IMR-90 (cell line): ENCODE measurements at regions not wholly inside any gene's neighbourhood (a gene's known extent, or its start where the extent isn't known, plus 50 kb on each side); places are given as distances from the start of the nearest gene placed in this dataset.

Source experiments
- ATAC-seq: fragments of 200-7000 bp; cut with Tn5 transposase; 2 replicates; pipeline ENCODE4 v1.9.1; 2020; ENCODE audit warnings: low read depth, mild to moderate bottlenecking, moderate library complexity
- BruUV-seq: library from RNA; stranded (reverse); fragments of 400-500 nt; replicated peaks from 2 replicates; lab custom pipeline; 2021; lab: Mats Ljungman, UMichigan
- CTCF ChIA-PET: fragments of 300-600 bp; formaldehyde crosslinking; extraction: SDS; loops from one replicate; lab custom pipeline; 2021; ENCODE audit warnings: antibody characterized with exemption; lab: Yijun Ruan, JAX
- POLR2A ChIA-PET: fragments of 300-600 bp; sonication (Branson Sonifier 250); formaldehyde crosslinking; loops from one replicate; lab custom pipeline; 2022; ENCODE audit warnings: antibody characterized with exemption; ENCODE audit not compliant: unreplicated experiment; lab: Charles Lee
- DNase-seq: peaks from one replicate; pipeline ENCODE4 v3.0.0; 2013
- H2AFZ ChIP-seq: replicated peaks from 2 replicates; pipeline ENCODE3; 2013; ENCODE audit warnings: low read length, mild to moderate bottlenecking; ENCODE audit not compliant: poor library complexity
- H2AK5ac ChIP-seq: 2 replicates; pipeline ENCODE4 v1.6.1; 2013; ENCODE audit warnings: low read depth, low read length, inconsistent platforms
- H2AK9ac ChIP-seq: replicated peaks from 2 replicates; pipeline ENCODE3; 2013; ENCODE audit warnings: mild to moderate bottlenecking, low read depth, low read length, moderate library complexity; ENCODE audit not compliant: poor library complexity
- H2BK120ac ChIP-seq: 2 replicates; pipeline ENCODE4 v1.6.1; 2013; ENCODE audit warnings: low read depth, low read length, inconsistent platforms
- H2BK15ac ChIP-seq: 3 replicates; pipeline ENCODE4 v1.6.1; 2013; ENCODE audit warnings: low read depth, low read length, inconsistent platforms
- H2BK20ac ChIP-seq: 2 replicates; pipeline ENCODE4 v1.6.1; 2013; ENCODE audit warnings: low read depth, mild to moderate bottlenecking, inconsistent platforms, low read length, moderate library complexity
- H2BK5ac ChIP-seq: 2 replicates; pipeline ENCODE4 v1.6.1; 2013; ENCODE audit warnings: mild to moderate bottlenecking, low read depth, low read length, inconsistent platforms; ENCODE audit not compliant: poor library complexity, severe bottlenecking
- H3K14ac ChIP-seq: replicated peaks from 2 replicates; pipeline ENCODE4 v1.6.1; 2013; ENCODE audit warnings: low read depth, low read length, inconsistent platforms
- H3K18ac ChIP-seq: 2 replicates; pipeline ENCODE4 v1.6.1; 2013; ENCODE audit warnings: low read depth, low read length, control low read depth
- H3K23ac ChIP-seq: 2 replicates; pipeline ENCODE4 v1.6.1; 2013; ENCODE audit warnings: low read depth, low read length, inconsistent platforms
- H3K27ac ChIP-seq: 2 replicates; pipeline ENCODE4 v1.5.1; 2013; ENCODE audit warnings: mild to moderate bottlenecking, control low read depth, low read length; ENCODE audit not compliant: insufficient read depth
- H3K27me3 ChIP-seq: 2 replicates; pipeline ENCODE4 v1.6.1; 2013; ENCODE audit warnings: low read length; ENCODE audit not compliant: control insufficient read depth, insufficient read depth
- H3K36me3 ChIP-seq: 2 replicates; pipeline ENCODE4 v1.6.1; 2013; ENCODE audit warnings: low read length, mixed read lengths; ENCODE audit not compliant: control insufficient read depth, insufficient read depth
- H3K4ac ChIP-seq: 2 replicates; pipeline ENCODE4 v1.6.1; 2013; ENCODE audit warnings: low read depth, low read length, inconsistent platforms
- H3K4me1 ChIP-seq: 2 replicates; pipeline ENCODE4 v1.6.1; 2013; ENCODE audit warnings: low read length, mixed read lengths; ENCODE audit not compliant: control insufficient read depth, insufficient read depth
- H3K4me2 ChIP-seq: 2 replicates; pipeline ENCODE4 v1.6.1; 2013; ENCODE audit warnings: low read depth, mild to moderate bottlenecking, control low read depth, low read length, moderate library complexity
- H3K4me3 ChIP-seq: 2 replicates; pipeline ENCODE4 v1.5.1; 2013; ENCODE audit warnings: low read depth, mild to moderate bottlenecking, control low read depth, low read length, moderate library complexity; ENCODE audit not compliant: insufficient read depth
- H3K56ac ChIP-seq: 2 replicates; pipeline ENCODE4 v1.6.1; 2013; ENCODE audit warnings: low read length, inconsistent platforms; ENCODE audit not compliant: insufficient read depth; ENCODE audit errors: extremely low read depth
- H3K79me1 ChIP-seq, 2 experiments: 2 replicates each; pipeline ENCODE4 v1.6.1; 2013; ENCODE audit warnings: low read length in 2 of 2, inconsistent platforms in 1 of 2, low read depth in 1 of 2
- H3K9ac ChIP-seq: 2 replicates; pipeline ENCODE4 v1.6.1; 2013; ENCODE audit warnings: low read depth, low read length, control low read depth
- H3K9me1 ChIP-seq: 2 replicates; pipeline ENCODE4 v1.6.1; 2013; ENCODE audit warnings: low read length, inconsistent platforms; ENCODE audit not compliant: insufficient read depth
- H3K9me3 ChIP-seq: 2 replicates; pipeline ENCODE4 v1.6.1; 2013; ENCODE audit warnings: low read length; ENCODE audit not compliant: control insufficient read depth, insufficient read depth
- H4K20me1 ChIP-seq: 2 replicates; pipeline ENCODE4 v1.6.1; 2013; ENCODE audit warnings: low read length, inconsistent platforms; ENCODE audit not compliant: insufficient read depth
- H4K5ac ChIP-seq: 2 replicates; pipeline ENCODE4 v1.6.1; 2013; ENCODE audit warnings: mild to moderate bottlenecking, low read depth, low read length, control low read depth
- H4K8ac ChIP-seq, 2 experiments: 2 replicates each; pipeline ENCODE4 v1.6.1; 2013; ENCODE audit warnings: low read depth in 2 of 2, low read length in 2 of 2, control low read depth in 1 of 2, inconsistent platforms in 1 of 2
- H4K91ac ChIP-seq: 2 replicates; pipeline ENCODE4 v1.6.1; 2013; ENCODE audit warnings: low read depth, low read length, inconsistent platforms; ENCODE audit not compliant: insufficient read depth
- FOS ChIP-seq: fragments of 150-350 bp; IDR thresholded peaks from 2 replicates; pipeline ENCODE4 v1.6.1; 2016; ENCODE audit warnings: low read depth, low read length
- MAFK ChIP-seq: IDR thresholded peaks from 2 replicates; pipeline ENCODE4 v1.6.1; 2012; ENCODE audit warnings: low read depth, low read length, improper control_type of control experiment
- POLR2A ChIP-seq: IDR thresholded peaks from 2 replicates; pipeline ENCODE4 v1.6.1; 2012; ENCODE audit warnings: mild to moderate bottlenecking, low read depth, low read length
- RAD21 ChIP-seq: IDR thresholded peaks from 2 replicates; pipeline ENCODE4 v1.6.1; 2012; ENCODE audit warnings: low read length, improper control_type of control experiment
- USF2 ChIP-seq: fragments of 150-350 bp; IDR thresholded peaks from 2 replicates; pipeline ENCODE4 v1.6.1; 2017; ENCODE audit warnings: mild to moderate bottlenecking, antibody characterized with exemption, low read length, low read depth
- WGBS, 2 experiments: methylation state at CpG; one replicate each; pipeline versions ENCODE4 v1.1.5 to v1.1.7; 2013; ENCODE audit warnings: missing lambda C conversion rate in 2 of 2; ENCODE audit not compliant: insufficient read length in 1 of 2; ENCODE audit errors: extremely low coverage in 2 of 2; 5-methylcytosine and 5-hydroxymethylcytosine counted together
- dilution Hi-C: fragments of 300-500 bp; cut with HindIII; formaldehyde crosslinking; loops from one replicate; pipeline ENCODE4 v1.14.3; 2018; ENCODE audit warnings: low sequenced_read_pairs; ENCODE audit not compliant: unreplicated experiment
- in situ Hi-C: fragments of 300-500 bp; cut with MboI; formaldehyde crosslinking; loops from 3 replicates; pipeline ENCODE4 v1.14.3; 2019; ENCODE audit warnings: low sequenced_read_pairs, inconsistent platforms, mixed read lengths
- intact Hi-C: fragments of 100-400 bp; cut with micrococcal nuclease; formaldehyde crosslinking; loops from 2 replicates; pipeline ENCODE4 v1.10.0; 2022

- Histone ChIP-seq H4K91ac (no peak overlapping the region), H3K4ac (no peak overlapping the region), H3K79me1 (no peaks in the 10 kb centered on the region), H2AK9ac (no peak overlapping the region), H2BK15ac (no peak overlapping the region), H3K56ac (no peak overlapping the region), H3K27me3 (no peaks in the 10 kb centered on the region), H3K9me3 (peaks cover 11% of the 10 kb centered on the region), H3K4me3 (no peak overlapping the region), H3K4me2 (no peak overlapping the region), H2BK5ac (no peak overlapping the region), H4K8ac (no peak overlapping the region), H4K5ac (no peak overlapping the region), H3K9me1 (no peaks in the 10 kb centered on the region; the same call in 1 of the 2 replicates), H3K18ac (no peak overlapping the region), H2BK120ac (no peak overlapping the region), H3K9ac (no peak overlapping the region), H3K27ac (no peak overlapping the region), H2AFZ (no peak overlapping the region), H4K20me1 (no peaks in the 10 kb centered on the region), H3K14ac (no peak overlapping the region), H2BK20ac (no peak overlapping the region), H3K36me3 (no peaks in the 10 kb centered on the region), H2AK5ac (no peak overlapping the region), H3K23ac (no peak overlapping the region), H3K4me1 (no peaks in the 10 kb centered on the region)
- no peak for TF ChIP-seq POLR2A
- no peak for TF ChIP-seq FOS
- TF ChIP-seq USF2 = no peak
- TF ChIP-seq RAD21 = no peak
- no peak for TF ChIP-seq MAFK
- DNase-seq (no peak), ATAC-seq (no peak)
- dilution Hi-C loops (no loop called here), in situ Hi-C loops (no loop called here), intact Hi-C loops (no loop called here)
- ChIA-PET CTCF (no interaction called here), POLR2A (no interaction called here)
- no TSS peak for BruUV-seq
- no CpG with 5 or more reads among the region's 1 CpG for WGBS, 2 experiments
These were observed 413.5 kb downstream of the CCDC91 start for GRCh38 chr12:28603801-28604200.
